DMS 273 (cell line): ENCODE measurements at regions not wholly inside any gene's neighbourhood (a gene's known extent, or its start where the extent isn't known, plus 50 kb on each side); places are given as distances from the start of the nearest gene placed in this dataset.

Experiments used
- DNase-seq: peaks from one replicate; lab custom pipeline; 2025; ENCODE audit not compliant: unreplicated experiment; lab: John Stamatoyannopoulos, UW

DNA sequence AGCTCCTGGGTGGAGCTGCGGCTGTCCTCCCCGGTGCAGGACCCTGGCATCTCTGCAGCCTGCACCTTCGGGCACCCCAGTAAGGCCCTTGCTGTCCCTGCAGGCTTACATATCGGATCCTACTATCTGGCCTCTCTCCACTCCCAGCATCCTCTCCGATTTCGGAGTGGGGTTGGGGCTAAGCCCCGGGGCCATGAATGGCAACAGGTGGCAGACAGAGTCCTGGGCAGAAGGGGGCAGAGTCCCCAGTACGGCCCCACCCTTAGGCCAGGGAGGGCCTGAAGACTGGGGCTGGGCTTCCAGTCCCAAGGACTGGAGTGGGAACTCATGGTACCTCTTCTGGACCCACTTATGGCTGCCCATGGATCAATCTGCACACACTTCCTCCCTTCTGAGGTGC is 180.4 kb upstream of the MC4R start:
- no peak for DNase-seq

DNA sequence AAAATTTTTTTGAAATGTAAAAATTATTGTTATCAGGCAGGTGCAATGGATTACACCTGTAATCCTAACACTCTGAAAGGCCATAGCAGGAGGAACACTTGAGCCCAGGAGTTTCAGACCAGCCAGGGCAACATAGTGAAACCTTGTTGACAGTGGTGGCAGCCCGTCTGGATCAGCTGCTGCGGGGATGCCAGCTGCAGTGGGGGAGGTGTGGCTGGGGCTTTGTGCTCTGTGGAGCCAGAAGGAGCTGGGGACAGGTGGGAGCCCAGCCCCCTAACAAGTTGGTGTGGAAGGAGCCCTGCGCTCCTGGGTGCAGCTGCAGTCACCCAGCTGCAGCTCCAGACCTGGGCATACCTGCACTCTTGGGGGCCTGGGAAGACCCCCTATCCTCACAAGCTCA is 182.4 kb upstream of the MC4R start:
- peak; percentile 50 for DNase-seq

DNA sequence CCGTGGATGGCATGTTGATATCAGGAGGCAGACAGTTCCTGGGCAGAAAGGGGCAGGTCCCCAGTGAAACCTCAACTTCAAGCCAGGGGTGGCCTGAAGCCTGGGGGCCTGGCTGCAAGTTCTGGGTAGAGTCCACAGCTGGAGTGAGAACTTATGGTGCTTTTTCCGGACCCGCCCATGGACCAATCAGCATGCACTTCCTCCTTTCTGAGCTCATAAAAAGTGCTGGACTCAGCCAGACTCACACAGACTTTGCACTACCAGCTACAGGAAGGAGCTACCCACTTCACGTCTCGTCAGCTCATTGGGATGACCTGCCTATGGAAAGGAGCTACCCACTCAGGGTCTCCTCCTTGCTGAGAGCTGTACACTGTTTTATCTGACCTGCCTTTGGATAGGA is 183.1 kb upstream of the MC4R start:
- no peak for DNase-seq

DNA sequence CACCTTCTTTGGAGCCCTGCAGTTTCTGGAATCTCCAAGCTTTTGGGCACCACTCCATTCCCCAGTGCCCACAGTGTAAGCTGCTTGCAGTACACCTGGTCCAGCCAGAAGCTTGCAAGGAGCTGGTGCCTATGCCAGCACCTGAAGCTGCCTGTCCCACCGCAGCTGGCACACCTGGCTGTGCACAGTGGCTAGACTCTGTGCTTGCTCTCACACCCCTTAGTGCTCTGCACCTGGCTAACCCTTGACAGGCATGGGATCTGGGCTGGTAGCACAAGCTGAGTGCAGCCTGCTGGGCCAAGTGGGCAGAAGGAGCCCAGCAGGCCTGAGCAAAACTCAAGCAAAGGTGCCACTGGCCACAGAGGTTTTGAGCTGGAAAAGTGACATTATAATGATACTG is 183.8 kb upstream of the MC4R start:
- DNase-seq, result no peak

DNA sequence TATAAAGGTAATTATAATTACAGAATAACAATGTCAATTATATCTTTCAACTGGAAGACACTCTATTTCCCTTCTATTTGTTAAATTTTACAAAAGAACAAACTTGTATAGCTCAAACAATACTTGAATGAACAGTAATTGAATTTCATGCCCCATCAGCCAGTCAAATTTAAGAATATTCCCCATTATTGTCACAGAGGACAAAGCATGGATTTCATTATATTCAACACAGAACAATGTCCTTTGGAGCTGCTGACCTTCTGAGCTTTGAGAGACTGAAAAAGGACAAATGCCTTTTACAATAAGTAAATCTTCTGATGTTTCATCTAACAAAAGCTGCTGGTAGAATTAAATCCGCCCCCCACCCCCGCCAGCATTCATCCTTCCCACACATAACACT is 187.5 kb upstream of the MC4R start:
- DNase-seq, result no peak

DNA sequence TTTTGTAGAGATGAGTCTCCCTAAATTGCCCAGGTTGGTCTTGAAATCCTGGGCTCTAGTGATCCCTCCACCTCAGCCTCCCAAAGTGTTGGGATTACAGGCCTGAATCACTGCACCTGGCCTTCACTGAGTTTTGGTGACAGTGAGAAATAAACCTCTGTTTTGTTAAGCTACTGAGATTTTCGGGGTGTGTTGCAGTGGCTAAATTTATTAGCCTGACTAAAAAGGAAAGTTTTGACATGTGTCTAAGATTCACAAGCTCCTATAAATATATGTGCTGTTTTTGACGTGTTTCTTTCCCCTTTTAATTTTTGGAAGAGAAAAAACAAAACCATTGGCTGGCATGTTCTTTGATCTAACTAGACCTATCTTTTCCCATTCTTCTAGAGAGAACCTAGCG is 190.5 kb upstream of the MC4R start:
- no peak for DNase-seq

DNA sequence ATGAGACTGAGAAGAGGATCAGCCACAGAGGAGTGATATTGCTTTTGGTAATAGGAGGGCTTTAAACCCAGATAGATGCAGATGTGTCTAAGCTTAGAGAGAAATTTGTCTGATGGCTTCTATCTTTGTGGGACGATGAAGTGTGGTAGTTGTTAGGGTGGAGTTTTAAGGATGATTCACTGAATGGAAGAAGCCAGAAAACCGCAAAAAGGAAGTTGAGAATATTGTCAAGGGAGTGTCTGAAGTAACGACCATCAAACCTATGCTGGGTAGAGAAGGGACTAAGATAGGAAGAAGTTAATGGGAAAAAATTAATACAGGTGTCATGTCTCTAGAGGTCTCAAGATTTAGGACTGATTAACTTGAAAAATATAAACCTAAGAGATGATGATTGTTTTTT is 195.6 kb upstream of the MC4R start:
- no peak for DNase-seq

DNA sequence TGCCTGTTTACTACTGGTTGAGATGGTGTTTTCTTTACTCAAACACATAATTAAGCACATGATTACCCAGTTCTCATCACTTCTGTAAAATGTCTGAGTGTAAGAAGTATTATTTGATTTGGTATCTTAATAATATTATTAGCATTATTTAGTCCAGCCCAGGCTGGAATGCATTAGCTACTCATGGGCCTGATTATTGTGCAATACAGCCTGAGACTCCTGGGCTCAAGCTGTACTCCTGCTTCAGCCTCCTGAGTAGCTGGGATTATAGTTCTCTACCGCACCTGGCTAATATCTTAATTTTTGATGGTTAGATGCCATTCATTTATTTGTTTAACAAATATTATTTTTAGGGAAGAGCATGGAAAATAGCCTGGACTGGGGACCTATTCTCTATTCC is 197.6 kb upstream of the MC4R start:
- no peak for DNase-seq

DNA sequence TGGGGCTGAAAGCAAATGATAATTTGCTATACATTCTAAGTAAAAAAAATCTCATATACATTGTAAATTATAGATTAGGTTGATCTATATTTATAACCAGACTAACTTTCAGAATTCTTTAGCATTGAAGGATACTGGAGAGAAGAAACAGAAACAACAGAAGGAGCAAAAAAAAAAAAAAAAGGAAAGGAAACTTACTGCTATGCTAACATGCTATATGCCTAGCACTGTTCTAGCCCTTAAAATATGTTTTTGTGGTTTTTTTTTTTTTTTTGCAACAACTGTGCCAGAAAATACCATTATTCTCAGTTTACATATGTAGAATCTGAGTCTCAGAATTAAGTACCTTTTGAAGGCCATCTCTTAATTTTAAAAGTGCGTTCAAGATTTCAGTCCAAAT is 204.9 kb upstream of the MC4R start:
- no peak for DNase-seq

DNA sequence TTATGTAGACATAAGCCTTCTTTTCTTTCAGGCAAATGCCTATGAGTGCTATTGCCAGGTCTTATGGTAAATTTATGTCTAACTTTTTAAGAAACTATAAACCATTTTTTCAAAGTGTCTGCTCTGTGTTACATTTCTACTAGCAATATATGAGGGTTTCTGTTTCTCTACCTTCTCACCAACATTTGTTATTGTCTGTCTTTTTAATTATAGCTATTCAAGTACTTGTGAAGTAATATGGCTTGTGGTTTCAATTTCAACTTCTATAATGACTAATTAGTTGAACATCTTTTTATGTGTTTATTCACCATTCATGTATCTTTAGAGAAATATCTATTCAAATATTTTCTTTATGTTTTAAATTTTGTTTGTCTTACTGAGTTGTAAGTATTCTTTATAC is 213.1 kb upstream of the MC4R start:
- no peak for DNase-seq

DNA sequence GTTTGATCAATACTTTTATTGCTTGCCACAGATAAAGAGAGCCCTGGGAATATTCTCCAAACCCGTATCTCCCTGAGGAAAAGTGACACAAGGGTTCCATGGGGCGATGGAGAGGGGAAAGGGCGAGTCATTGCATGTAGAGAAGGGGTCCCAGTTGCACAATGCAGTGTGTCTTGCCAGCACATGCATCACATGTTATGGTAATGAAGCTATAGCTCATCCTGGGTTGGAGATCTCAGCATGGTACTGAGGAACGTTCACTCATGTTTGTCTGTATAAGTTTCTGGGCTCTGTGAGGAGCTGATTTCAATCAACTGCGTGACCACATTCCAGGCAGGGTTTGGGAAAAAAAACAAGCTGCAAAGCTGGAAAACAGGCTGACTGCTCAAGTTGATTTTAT is 220.7 kb upstream of the MC4R start:
- no peak for DNase-seq

DNA sequence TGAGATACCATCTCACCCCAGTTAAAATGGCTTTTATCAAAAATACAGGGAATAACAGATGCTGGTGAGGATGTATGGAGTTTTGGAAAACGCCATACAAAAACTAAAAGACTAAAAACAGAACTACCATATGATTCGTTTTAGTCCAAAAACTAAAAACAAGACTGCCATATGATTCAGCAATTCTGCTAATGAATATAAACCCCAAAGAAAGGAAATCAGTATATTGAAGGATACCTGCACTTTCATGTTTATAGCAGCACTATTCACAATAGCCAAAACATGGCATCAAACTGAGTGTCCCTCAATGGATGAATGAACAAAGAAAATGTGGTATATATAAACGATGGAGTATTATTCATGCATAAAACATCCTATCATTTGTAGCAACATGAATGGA is 224.4 kb upstream of the MC4R start:
- DNase-seq, result no peak

DNA sequence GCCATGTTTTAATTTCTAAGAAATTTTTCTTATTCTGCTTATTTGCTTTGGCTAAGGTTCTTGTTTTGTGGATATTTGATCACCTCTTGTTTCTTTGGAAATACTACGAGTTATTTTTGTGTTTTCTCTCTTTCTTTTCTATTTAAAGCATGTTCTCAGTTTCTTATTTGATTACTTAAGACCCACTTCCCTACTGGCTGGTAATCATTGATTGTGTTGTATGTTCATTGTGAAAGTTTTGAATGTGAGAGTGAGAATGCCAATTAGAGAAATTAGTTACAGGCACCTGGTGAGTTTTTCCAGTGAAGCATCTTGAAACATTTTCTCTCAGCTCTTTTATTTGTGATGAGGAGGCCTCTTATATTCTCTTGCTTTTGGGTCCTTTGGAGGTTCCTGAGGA is 226.7 kb upstream of the MC4R start:
- no peak for DNase-seq

DNA sequence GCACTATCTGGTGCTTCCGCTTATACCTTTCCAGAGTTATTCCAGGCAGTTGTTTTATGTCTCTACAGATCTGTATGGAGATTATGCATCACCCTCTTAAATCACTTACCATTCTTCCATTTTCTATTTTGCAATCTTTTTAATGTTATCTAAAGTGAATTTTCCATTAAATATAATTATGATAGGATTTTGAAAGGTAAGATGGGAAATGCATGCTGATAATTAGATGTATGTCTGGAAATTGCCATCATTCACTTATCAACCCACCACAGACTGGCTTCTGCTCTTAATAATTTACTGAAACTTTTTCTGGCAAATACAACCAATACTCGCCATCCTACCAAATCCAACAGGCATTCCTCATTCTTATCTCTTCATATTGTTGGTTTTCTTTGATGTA is 227.4 kb upstream of the MC4R start:
- DNase-seq, result no peak

DNA sequence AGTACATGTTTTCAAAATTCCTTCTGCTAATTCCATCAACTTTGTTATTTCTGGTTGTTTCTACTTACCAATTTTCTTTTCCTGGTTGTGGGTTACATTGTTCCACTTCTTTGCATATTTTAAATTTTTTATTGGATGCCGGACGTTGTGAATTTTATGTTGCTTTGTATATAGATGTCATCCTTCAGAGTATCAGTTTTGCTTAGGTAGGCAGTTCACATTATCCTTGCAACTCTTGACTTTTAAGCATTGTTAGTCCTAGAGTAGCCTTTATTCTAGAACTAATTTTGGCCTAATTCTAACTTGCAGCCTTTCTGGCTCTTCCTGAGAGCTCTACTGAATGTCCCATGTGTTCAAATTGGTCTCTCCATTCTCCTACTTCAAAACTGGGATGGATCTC is 228.7 kb upstream of the MC4R start:
- no peak for DNase-seq

DNA sequence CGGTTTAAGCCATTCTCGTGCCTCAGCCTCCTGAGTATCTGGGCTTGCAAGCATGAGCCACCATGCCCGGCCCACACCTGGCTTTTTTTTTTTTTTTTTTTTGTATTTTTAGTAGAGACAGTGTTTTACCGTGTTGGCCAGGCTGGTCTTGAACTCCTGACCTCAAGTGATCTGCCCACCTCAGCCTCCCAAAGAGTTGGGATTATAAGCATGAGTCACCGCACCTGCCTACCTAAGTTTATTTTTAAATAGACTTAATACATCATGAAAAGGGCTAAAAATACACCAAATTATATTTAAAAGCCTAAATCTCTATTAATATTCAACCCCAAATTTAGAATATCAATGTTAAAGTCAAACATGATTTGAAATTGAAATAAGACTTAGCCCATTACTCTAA is 250.8 kb upstream of the MC4R start:
- no peak for DNase-seq

DNA sequence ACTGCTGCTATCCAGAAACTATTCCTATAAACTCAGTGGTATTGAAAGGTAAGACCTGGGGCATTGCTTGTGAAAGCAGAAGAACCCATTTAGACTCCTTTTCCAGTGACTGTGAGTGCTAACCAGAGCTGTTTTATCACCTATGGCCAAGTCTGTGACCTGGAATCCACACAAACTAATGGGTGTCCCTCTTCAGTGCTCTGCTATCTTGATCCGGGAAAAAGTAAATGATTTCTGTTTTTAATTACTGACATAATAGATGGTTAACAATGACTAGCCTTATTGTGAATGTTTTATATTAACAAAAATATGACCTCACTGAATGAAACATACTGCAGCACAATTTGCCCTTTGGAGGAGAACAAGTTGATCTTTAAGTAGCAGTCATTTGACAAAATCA is 251.6 kb upstream of the MC4R start:
- DNase-seq, result no peak

DNA sequence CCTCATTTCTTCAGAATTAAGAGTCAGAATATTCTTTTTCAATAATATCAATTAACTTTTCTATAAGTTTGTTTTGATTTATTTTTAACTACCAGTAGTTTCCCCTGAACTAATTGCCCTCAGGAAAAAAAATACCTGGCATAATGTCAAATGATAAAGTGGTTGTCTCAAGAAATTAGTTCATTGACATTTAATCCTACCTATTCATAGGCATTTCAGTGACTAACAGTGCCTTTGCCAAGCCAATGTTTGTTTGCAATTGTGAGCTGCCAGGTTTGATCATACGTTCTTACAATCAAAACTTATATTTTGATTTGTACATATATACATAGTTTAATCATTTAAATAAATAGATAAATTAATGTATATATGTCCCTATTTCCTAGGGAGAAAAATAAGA is 267.3 kb upstream of the MC4R start:
- no peak for DNase-seq

DNA sequence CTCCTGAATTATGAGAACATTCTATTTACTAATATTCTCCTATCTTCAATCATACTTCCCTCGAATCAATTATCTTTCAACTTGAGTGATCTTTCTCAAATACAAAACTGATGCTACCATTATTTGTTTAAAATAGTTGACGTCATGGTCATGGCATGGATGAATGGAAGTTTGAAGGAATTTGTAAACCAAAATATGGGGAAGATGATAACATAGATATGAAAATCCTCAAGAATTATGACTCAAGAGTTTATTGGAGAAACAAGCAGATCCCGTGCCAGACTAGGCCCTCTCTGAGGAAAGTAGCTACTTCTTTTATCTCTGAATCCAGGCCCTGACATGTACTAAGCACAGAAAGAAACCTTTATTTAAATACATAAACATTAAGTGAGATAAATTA is 270.4 kb upstream of the MC4R start:
- no peak for DNase-seq

DNA sequence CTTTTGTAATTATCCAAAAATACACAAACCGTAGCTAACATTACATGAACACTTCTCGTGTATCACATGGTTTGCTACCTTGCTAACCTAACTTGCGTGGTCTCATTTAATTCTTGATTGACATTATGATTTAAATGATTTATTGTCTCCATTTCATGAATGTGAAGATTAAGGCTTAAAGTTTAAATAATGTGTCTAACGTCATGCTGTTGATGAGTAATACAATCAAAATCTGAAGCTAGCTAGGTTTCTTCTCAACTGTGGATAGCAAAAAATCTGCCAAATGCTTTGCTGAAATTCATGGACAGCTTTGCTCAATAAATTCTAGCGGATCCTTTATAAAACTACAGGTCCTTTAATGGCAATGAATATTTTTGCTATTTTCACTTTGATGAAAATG is 274.1 kb upstream of the MC4R start:
- no peak for DNase-seq

DNA sequence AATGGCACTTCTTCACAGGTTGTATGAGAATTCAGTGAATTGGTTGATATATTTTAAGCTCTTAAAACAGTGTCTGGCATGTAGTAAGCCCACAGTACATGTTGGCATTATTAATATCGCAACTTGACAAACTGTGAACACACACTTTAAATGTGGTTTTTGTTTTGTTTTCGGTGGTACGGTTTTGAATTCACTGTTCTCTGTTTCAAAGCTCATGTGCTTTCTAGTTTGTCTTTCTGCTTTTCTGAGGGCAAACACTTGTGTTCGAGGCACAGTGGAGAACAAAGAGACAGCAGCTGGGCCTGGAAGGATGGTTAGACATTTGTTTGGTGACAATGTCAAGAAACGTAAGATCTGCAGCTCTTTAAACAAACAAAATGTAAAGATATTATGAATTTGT is 276.5 kb upstream of the MC4R start:
- no peak for DNase-seq

DNA sequence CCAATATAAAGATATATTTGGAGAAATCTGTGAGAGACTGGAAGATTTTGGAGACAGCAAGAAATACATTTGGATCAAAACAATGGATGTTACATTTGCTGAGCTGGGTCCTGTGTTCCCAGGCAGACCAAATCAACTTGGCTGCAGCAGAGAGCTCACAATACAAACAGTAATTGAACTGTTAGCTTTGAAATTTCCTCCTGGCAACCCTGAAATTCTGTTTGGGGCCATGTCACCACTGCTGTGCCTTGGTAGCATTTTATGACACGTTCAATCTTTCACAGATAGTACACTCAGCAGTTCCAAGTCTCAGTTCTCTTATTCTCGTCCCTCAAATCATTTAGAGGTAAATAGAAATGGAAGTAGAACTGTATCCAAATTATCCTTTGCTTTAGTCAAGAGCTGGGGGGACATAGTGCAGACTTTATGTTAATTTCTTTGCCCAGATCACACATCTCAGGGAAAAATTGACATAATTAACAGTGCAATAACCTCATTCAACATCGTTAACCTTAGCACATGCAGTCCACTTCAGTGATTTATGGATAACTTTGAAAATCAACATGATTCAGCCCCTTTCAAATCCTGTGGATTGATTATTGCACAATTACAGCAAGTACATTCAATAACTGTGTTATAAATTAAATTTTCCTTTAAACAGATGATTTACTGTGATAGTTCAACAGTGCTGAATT is 277.4 kb upstream of the MC4R start:
- no peak for DNase-seq

DNA sequence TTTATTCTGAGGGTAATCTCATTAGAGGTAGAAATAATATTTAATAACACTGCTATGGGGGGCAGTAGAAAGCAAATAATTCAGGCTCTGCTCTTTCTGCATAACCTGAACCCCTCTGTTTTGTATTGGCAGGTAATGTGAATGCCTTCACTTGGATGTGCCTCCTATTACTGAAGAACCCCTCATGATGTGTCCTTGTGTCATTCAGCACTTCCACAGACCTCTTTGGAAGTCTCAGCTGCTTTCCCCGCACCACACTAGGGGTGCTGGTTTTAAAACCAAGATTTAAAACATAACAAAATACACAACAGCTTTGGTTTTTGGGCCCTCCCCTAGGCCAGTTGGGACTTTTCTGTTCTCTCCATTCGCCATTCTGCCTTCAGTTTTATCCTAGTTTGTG is 281.7 kb upstream of the MC4R start:
- no peak for DNase-seq

DNA sequence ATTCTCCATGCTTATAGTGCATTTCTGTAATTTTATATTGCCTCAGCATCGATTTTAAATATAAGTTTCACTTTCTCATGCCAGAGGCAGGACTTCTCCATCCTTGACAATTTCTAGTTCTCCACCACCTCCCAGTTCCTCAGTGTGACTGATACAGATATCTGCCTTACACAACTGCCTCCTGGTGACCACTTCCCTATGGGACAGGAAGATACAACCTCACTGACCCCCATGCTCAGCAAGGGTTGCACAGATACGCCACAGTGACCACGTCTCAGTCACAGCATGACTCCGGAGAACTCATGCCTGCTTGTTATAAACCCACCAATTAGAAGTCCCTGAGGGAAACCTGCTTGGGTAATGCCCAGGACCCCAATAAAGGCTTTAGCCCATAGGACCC is 284.0 kb upstream of the MC4R start:
- DNase-seq, result no peak
